MM.1S (cell line): ENCODE measurements at regions not wholly inside any gene's neighbourhood (a gene's known extent, or its start where the extent isn't known, plus 50 kb on each side); places are given as distances from the start of the nearest gene placed in this dataset.

Experiments used
- CTCF ChIP-seq: fragments of 300-600 bp; sonication (generic); IDR thresholded peaks from 2 replicates; pipeline ENCODE4 v1.5.1; 2016; ENCODE audit warnings: antibody characterized with exemption, low read length, mixed read lengths
- EZH2 ChIP-seq: fragments of 300-600 bp; sonication (generic); optimal IDR thresholded peaks from 2 replicates; pipeline ENCODE3; 2017; ENCODE audit warnings: low read depth, mild to moderate bottlenecking, antibody characterized with exemption, low read length, mixed read lengths
- EZH2phosphoT487 ChIP-seq: fragments of 300-600 bp; sonication (generic); IDR thresholded peaks from 2 replicates; pipeline ENCODE4 v1.6.1; 2018; ENCODE audit warnings: antibody characterized with exemption, low read length

GRCh38 chrX:65859299-65859698, 180.6 kb downstream of the VSIG4 start:
- TF ChIP-seq CTCF: no peak
- TF ChIP-seq EZH2phosphoT487: no peak
- TF ChIP-seq EZH2: no peak
